GM23338 (cell line): ENCODE measurements at regions not wholly inside any gene's neighbourhood (a gene's known extent, or its start where the extent isn't known, plus 50 kb on each side); places are given as distances from the start of the nearest gene placed in this dataset.

Source experiments
- ATAC-seq: fragments of 200-7000 bp; cut with Tn5 transposase; 3 replicates; pipeline ENCODE4 v1.9.1; 2020
- DNase-seq: peaks from one replicate; pipeline ENCODE4 v3.0.0-alpha.2; 2015; ENCODE audit warnings: low spot score
- H2AFZ ChIP-seq: fragments of 200-600 bp; sonication (generic); 2 replicates; pipeline ENCODE4 v1.8.0; 2016; ENCODE audit warnings: antibody characterized with exemption, mild to moderate bottlenecking, moderate library complexity
- H3F3A ChIP-seq: fragments of 200-600 bp; sonication (generic); replicated peaks from 2 replicates; pipeline ENCODE4 v1.8.0; 2017; ENCODE audit warnings: antibody characterized with exemption, mixed run types, low read depth
- H3K27ac ChIP-seq: fragments of 200-600 bp; sonication (generic); 2 replicates; pipeline ENCODE4 v1.6.1; 2016; ENCODE audit warnings: low read depth
- H3K27me3 ChIP-seq: fragments of 200-600 bp; sonication (generic); 2 replicates; pipeline ENCODE4 v1.8.0; 2016; ENCODE audit warnings: mild to moderate bottlenecking, mixed run types, moderate library complexity; ENCODE audit not compliant: insufficient read depth
- H3K36me3 ChIP-seq: fragments of 200-600 bp; sonication (generic); 2 replicates; pipeline ENCODE4 v1.8.0; 2016; ENCODE audit warnings: mild to moderate bottlenecking; ENCODE audit not compliant: insufficient read depth
- H3K4me1 ChIP-seq: fragments of 200-600 bp; sonication (generic); 2 replicates; pipeline ENCODE4 v1.8.0; 2016; ENCODE audit warnings: mild to moderate bottlenecking, moderate library complexity; ENCODE audit not compliant: insufficient read depth
- H3K4me2 ChIP-seq: fragments of 200-600 bp; sonication (generic); 2 replicates; pipeline ENCODE4 v1.7.1; 2017; ENCODE audit warnings: mixed run types
- H3K4me3 ChIP-seq: fragments of 200-600 bp; sonication (generic); 2 replicates; pipeline ENCODE4 v1.6.1; 2016; ENCODE audit warnings: mixed run types
- H3K79me2 ChIP-seq: fragments of 200-600 bp; sonication (generic); replicated peaks from 2 replicates; pipeline ENCODE4 v1.8.0; 2017; ENCODE audit warnings: mild to moderate bottlenecking; ENCODE audit not compliant: insufficient read depth
- H3K9me2 ChIP-seq: fragments of 200-600 bp; sonication (generic); 2 replicates; pipeline ENCODE4 v1.8.0; 2017; ENCODE audit not compliant: insufficient read depth
- H4K20me1 ChIP-seq: fragments of 200-600 bp; sonication (generic); replicated peaks from 2 replicates; pipeline ENCODE4 v1.8.0; 2017; ENCODE audit warnings: mild to moderate bottlenecking; ENCODE audit not compliant: insufficient read depth
- H3K27ac Mint-ChIP-seq: 2 replicates; pipeline ENCODE4 v1.8.0; 2020; ENCODE audit warnings: inconsistent platforms, mild to moderate bottlenecking, moderate library complexity, mixed read lengths
- H3K27me3 Mint-ChIP-seq: 3 replicates; pipeline ENCODE4 v1.8.0; 2022; ENCODE audit warnings: low read depth, mild to moderate bottlenecking, moderate library complexity, mixed read lengths, inconsistent platforms; ENCODE audit not compliant: insufficient read depth, poor library complexity
- H3K36me3 Mint-ChIP-seq: 3 replicates; pipeline ENCODE4 v1.8.0; 2021; ENCODE audit warnings: low read depth, mild to moderate bottlenecking, inconsistent platforms, moderate library complexity, mixed read lengths
- H3K4me1 Mint-ChIP-seq: 3 replicates; pipeline ENCODE4 v1.8.0; 2020; ENCODE audit warnings: mild to moderate bottlenecking, inconsistent platforms, mixed read lengths
- H3K4me3 Mint-ChIP-seq: 3 replicates; pipeline ENCODE4 v1.8.0; 2021; ENCODE audit warnings: moderate library complexity, mild to moderate bottlenecking, inconsistent platforms, mixed read lengths
- H3K9me3 Mint-ChIP-seq: 3 replicates; pipeline ENCODE4 v1.8.0; 2020; ENCODE audit warnings: moderate library complexity, mild to moderate bottlenecking, inconsistent platforms, mixed read lengths
- CREB1 ChIP-seq: fragments of 250-450 bp; sonication (Bioruptor Pico); IDR thresholded peaks from 2 replicates; pipeline ENCODE4 v1.5.0; 2020; ENCODE audit warnings: low read depth, mild to moderate bottlenecking, moderate library complexity
- CTCF ChIP-seq, 2 experiments: fragments of 200-600 bp in 1 of 2; sonication (generic) in 1 of 2; conservative IDR thresholded peaks; 2 replicates each; pipeline versions ENCODE4 v1.5.1 to v1.6.1; 2016 to 2017; ENCODE audit warnings: antibody characterized with exemption in 2 of 2, low read depth in 2 of 2, mild to moderate bottlenecking in 2 of 2, moderate library complexity in 1 of 2
- EZH2 ChIP-seq: fragments of 200-600 bp; sonication (generic); IDR thresholded peaks from one replicate; pipeline ENCODE4 v1.8.0; 2017; ENCODE audit warnings: antibody characterized with exemption, mild to moderate bottlenecking, low read depth; ENCODE audit not compliant: unreplicated experiment
- NANOG ChIP-seq: IDR thresholded peaks from 2 replicates; pipeline ENCODE4 v1.6.1; 2016; ENCODE audit warnings: antibody characterized with exemption, borderline replicate concordance
- ZNF114 ChIP-seq: fragments of 250-450 bp; sonication (Bioruptor Pico); IDR thresholded peaks from 2 replicates; pipeline ENCODE4 v1.5.0; 2020; ENCODE audit warnings: mild to moderate bottlenecking, moderate library complexity

DNA sequence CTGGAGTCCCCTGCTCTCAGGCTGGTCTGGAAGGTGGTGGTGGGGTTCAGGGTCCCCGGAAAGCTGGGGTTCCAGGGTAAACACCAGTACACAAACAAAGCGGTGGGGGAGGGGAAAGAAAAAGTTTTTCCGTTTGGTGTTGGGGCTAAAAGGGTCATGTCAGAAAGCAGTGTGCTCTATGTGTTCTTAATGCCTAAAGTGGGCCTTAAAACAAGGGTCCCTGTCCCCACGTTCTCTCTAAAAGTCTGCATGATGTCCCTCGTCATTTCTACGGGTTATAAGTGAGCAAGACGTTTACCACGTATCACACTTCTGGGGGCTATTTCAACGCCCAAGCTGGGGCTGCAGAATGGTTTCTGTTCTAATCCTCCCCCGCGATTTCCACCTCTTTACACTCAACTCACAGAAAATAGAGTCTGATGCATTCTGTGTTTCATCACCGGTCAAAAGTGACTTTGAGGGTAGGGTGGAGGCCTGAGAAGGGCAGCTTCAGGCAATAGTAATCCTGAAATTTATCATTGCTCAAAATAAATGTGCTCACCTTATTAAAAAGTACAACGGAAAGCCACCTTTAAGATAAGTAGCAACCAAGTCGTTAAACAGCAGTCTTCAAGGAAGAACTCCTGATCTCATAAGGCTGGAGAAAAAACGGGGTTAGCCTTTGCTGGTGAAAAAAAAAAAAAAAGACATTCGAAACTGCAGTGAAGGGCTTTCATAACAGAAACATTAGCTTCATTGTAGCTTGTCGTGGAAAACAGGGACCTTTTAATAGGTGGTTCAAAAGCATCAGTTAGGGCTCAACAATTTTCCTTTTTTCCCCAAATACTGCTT, 63.9 kb upstream of the PTGR2 start:
- H3K4me3 ChIP-seq: peak overlapping the region; percentile 80
- peak overlapping the region; percentile 93 for H3K4me2 ChIP-seq
- H3K4me3 Mint-ChIP-seq: peak overlapping the region; percentile 88
- peaks cover 60% of the 10 kb centered on the region for H3K27me3 Mint-ChIP-seq
- TF ChIP-seq ZNF114 (CRISPR knock-in tag): no peak
- peak; percentile 60 for TF ChIP-seq EZH2
- peaks cover 78% of the 10 kb centered on the region for H3K27me3 ChIP-seq
- peak overlapping the region; percentile 100 for H2AFZ ChIP-seq
- peaks cover 32% of the 10 kb centered on the region for H3K4me1 ChIP-seq
- no peaks in the 10 kb centered on the region for H3K36me3 Mint-ChIP-seq
- peaks cover 13% of the 10 kb centered on the region for H4K20me1 ChIP-seq
- DNase-seq (no peak), ATAC-seq (no peak)
- H3K27ac ChIP-seq: no peak overlapping the region
- H3K79me2 ChIP-seq: no peaks in the 10 kb centered on the region
- 0 out of 2 replicates have a peak, but pooled peaks cover 3% of the 10 kb centered on the region for H3F3A ChIP-seq
- H3K27ac Mint-ChIP-seq: no peak overlapping the region
- H3K9me3 Mint-ChIP-seq: no peaks in the 10 kb centered on the region
- H3K9me2 ChIP-seq: no peaks in the 10 kb centered on the region
- H3K4me1 Mint-ChIP-seq: peaks cover 51% of the 10 kb centered on the region
- H3K36me3 ChIP-seq: no peaks in the 10 kb centered on the region

GRCh38 chr14:73786636-73787485, 64.8 kb upstream of the PTGR2 start:
- TF ChIP-seq CREB1 (CRISPR knock-in tag): 0 out of 2 replicates have a peak, but pooled peaks have one; percentile 9
- TF ChIP-seq NANOG: no peak
- no peak for TF ChIP-seq CTCF (conservative IDR thresholded peaks at IDR 0.05; ENCODE audit: low read depth in 2 of 2)
- peak; percentile 61 for ATAC-seq
- peaks cover 66% of the 10 kb centered on the region for H3K27me3 Mint-ChIP-seq
- H3K4me2 ChIP-seq: peak overlapping the region; percentile 93
- H3K79me2 ChIP-seq: no peaks in the 10 kb centered on the region
- H3K27me3 ChIP-seq: peaks cover 86% of the 10 kb centered on the region
- no peaks in the 10 kb centered on the region for H3K9me3 Mint-ChIP-seq
- peak overlapping the region; percentile 100 for H2AFZ ChIP-seq
- no peaks in the 10 kb centered on the region for H3K36me3 Mint-ChIP-seq
- no peak overlapping the region for H3K27ac ChIP-seq
- H3F3A ChIP-seq: 0 out of 2 replicates have a peak, but pooled peaks cover 3% of the 10 kb centered on the region
- no peak overlapping the region for H3K27ac Mint-ChIP-seq
- H3K4me1 ChIP-seq: peaks cover 32% of the 10 kb centered on the region
- H3K4me3 Mint-ChIP-seq: peak overlapping the region; percentile 88
- H3K4me3 ChIP-seq: peak overlapping the region; percentile 80
- peak; percentile 79 for DNase-seq
- H4K20me1 ChIP-seq: peaks cover 14% of the 10 kb centered on the region
- H3K36me3 ChIP-seq: no peaks in the 10 kb centered on the region
- H3K9me2 ChIP-seq: no peaks in the 10 kb centered on the region
- H3K4me1 Mint-ChIP-seq: peaks cover 43% of the 10 kb centered on the region
